IPS-18a (cell line): ENCODE measurements at regions not wholly inside any gene's neighbourhood (a gene's known extent, or its start where the extent isn't known, plus 50 kb on each side); places are given as distances from the start of the nearest gene placed in this dataset.

Experiments used
- H3K27ac ChIP-seq: one replicate; pipeline ENCODE4 v1.5.1; 2013; ENCODE audit warnings: low read length
- H3K27me3 ChIP-seq: one replicate; pipeline ENCODE4 v1.6.1; 2013; ENCODE audit warnings: mild to moderate bottlenecking, low read length; ENCODE audit not compliant: control insufficient read depth, insufficient read depth
- H3K36me3 ChIP-seq: one replicate; pipeline ENCODE4 v1.6.1; 2013; ENCODE audit warnings: low read depth, low read length; ENCODE audit not compliant: control insufficient read depth
- H3K4me1 ChIP-seq: one replicate; pipeline ENCODE4 v1.6.1; 2013; ENCODE audit warnings: low read depth, low read length; ENCODE audit not compliant: control insufficient read depth
- H3K4me3 ChIP-seq: one replicate; pipeline ENCODE4 v1.5.1; 2013; ENCODE audit warnings: low read length
- H3K9ac ChIP-seq: one replicate; pipeline ENCODE4 v1.6.1; 2013; ENCODE audit warnings: mild to moderate bottlenecking, low read length, moderate library complexity
- H3K9me3 ChIP-seq: one replicate; pipeline ENCODE4 v1.6.1; 2013; ENCODE audit warnings: low read depth, low read length; ENCODE audit not compliant: control insufficient read depth

- H3K4me3 ChIP-seq: no peak overlapping the region
- H3K27me3 ChIP-seq: no peaks in the 10 kb centered on the region
- no peak overlapping the region for H3K9ac ChIP-seq
- H3K9me3 ChIP-seq: no peaks in the 10 kb centered on the region
- no peak overlapping the region for H3K27ac ChIP-seq
- H3K36me3 ChIP-seq: no peaks in the 10 kb centered on the region
- H3K4me1 ChIP-seq: no peaks in the 10 kb centered on the region
Measured at GRCh38 chr2:21944536-21944935, 820.8 kb downstream of the TDRD15 start.

- no peak overlapping the region for H3K4me3 ChIP-seq
- H3K27ac ChIP-seq: no peak overlapping the region
- H3K4me1 ChIP-seq: no peaks in the 10 kb centered on the region
- no peaks in the 10 kb centered on the region for H3K9me3 ChIP-seq
- no peaks in the 10 kb centered on the region for H3K27me3 ChIP-seq
- H3K9ac ChIP-seq: no peak overlapping the region
- no peaks in the 10 kb centered on the region for H3K36me3 ChIP-seq
Measured at GRCh38 chr2:21945658-21946057, 821.9 kb downstream of the TDRD15 start.

GRCh38 chr2:21947046-21947445 lies 823.3 kb downstream of the TDRD15 start:
- Histone ChIP-seq H3K27ac (no peak overlapping the region), H3K27me3 (no peaks in the 10 kb centered on the region), H3K4me1 (no peaks in the 10 kb centered on the region), H3K9me3 (no peaks in the 10 kb centered on the region), H3K4me3 (no peak overlapping the region), H3K9ac (no peak overlapping the region), H3K36me3 (no peaks in the 10 kb centered on the region)

DNA sequence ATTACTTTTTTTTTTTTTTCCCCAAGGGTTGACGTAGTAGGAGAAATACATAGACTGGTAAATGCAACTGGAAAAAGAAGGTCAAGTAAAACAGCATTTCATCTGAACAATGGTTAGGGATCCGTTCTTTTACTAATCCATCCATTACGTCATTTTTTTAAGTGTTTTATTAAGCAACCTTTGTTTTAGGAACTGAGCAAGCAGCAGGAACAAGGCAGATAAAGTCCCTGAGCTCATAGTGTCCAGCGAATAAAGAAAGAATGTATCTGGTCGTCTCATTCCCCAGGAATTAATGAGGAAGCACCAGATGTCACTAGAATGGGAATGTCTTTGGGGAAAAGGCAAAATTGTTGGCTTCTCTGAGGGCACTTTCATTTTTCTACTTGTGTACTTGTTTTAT lies 842.4 kb downstream of the TDRD15 start:
- no peaks in the 10 kb centered on the region for H3K4me1 ChIP-seq
- no peaks in the 10 kb centered on the region for H3K36me3 ChIP-seq
- H3K27me3 ChIP-seq: no peaks in the 10 kb centered on the region
- no peaks in the 10 kb centered on the region for H3K9me3 ChIP-seq
- no peak overlapping the region for H3K9ac ChIP-seq
- no peak overlapping the region for H3K27ac ChIP-seq
- no peak overlapping the region for H3K4me3 ChIP-seq

GRCh38 chr2:21970971-21971370 lies 847.2 kb downstream of the TDRD15 start:
- Histone ChIP-seq H3K4me1 (no peaks in the 10 kb centered on the region), H3K36me3 (no peaks in the 10 kb centered on the region), H3K9ac (no peak overlapping the region), H3K9me3 (no peaks in the 10 kb centered on the region), H3K27me3 (no peaks in the 10 kb centered on the region), H3K4me3 (no peak overlapping the region), H3K27ac (no peak overlapping the region)

DNA sequence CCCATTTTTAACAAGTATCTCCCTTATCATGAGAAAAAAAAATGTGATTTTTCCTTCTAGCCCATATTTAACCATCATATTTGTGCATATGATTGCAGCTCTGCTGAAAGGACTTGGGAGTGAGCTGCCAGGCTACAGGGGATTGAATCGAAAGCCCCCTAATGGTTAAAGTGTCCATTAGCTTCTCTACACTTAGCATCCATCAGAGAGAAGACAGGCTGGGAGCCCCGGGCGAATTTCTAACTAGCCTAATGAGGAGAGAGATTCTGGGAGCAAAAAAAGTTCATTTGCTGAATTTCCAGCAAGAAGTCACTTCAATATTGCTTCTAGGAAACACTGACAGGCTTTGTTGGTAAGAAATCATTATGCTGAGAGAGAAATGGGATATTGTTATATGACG lies 848.8 kb downstream of the TDRD15 start:
- no peak overlapping the region for H3K27ac ChIP-seq
- H3K27me3 ChIP-seq: no peaks in the 10 kb centered on the region
- H3K4me1 ChIP-seq: no peaks in the 10 kb centered on the region
- no peak overlapping the region for H3K9ac ChIP-seq
- H3K9me3 ChIP-seq: no peaks in the 10 kb centered on the region
- H3K4me3 ChIP-seq: no peak overlapping the region
- no peaks in the 10 kb centered on the region for H3K36me3 ChIP-seq

- Histone ChIP-seq H3K27ac (no peak overlapping the region), H3K4me3 (no peak overlapping the region), H3K36me3 (no peaks in the 10 kb centered on the region), H3K27me3 (no peaks in the 10 kb centered on the region), H3K4me1 (no peaks in the 10 kb centered on the region), H3K9me3 (peaks cover 23% of the 10 kb centered on the region), H3K9ac (no peak overlapping the region)
Measured at GRCh38 chr2:21981127-21981526, 857.4 kb downstream of the TDRD15 start.

- no peaks in the 10 kb centered on the region for H3K27me3 ChIP-seq
- H3K9ac ChIP-seq: no peak overlapping the region
- peaks cover 23% of the 10 kb centered on the region for H3K9me3 ChIP-seq
- no peak overlapping the region for H3K4me3 ChIP-seq
- H3K27ac ChIP-seq: no peak overlapping the region
- no peaks in the 10 kb centered on the region for H3K4me1 ChIP-seq
- H3K36me3 ChIP-seq: no peaks in the 10 kb centered on the region
Measured at GRCh38 chr2:21993002-21993401, 869.2 kb downstream of the TDRD15 start.

GRCh38 chr2:21996339-21996738 lies 872.6 kb downstream of the TDRD15 start:
- Histone ChIP-seq H3K27ac (no peak overlapping the region), H3K4me3 (no peak overlapping the region), H3K36me3 (no peaks in the 10 kb centered on the region), H3K9me3 (peaks cover 19% of the 10 kb centered on the region), H3K27me3 (no peaks in the 10 kb centered on the region), H3K4me1 (no peaks in the 10 kb centered on the region), H3K9ac (no peak overlapping the region)

GRCh38 chr2:21999522-21999921 lies 875.8 kb downstream of the TDRD15 start:
- H3K4me3 ChIP-seq: no peak overlapping the region
- no peaks in the 10 kb centered on the region for H3K27me3 ChIP-seq
- H3K27ac ChIP-seq: no peak overlapping the region
- H3K9ac ChIP-seq: no peak overlapping the region
- no peaks in the 10 kb centered on the region for H3K36me3 ChIP-seq
- H3K9me3 ChIP-seq: no peaks in the 10 kb centered on the region
- H3K4me1 ChIP-seq: no peaks in the 10 kb centered on the region

- H3K36me3 ChIP-seq: no peaks in the 10 kb centered on the region
- H3K27me3 ChIP-seq: no peaks in the 10 kb centered on the region
- no peaks in the 10 kb centered on the region for H3K9me3 ChIP-seq
- H3K9ac ChIP-seq: no peak overlapping the region
- H3K27ac ChIP-seq: no peak overlapping the region
- H3K4me3 ChIP-seq: no peak overlapping the region
- no peaks in the 10 kb centered on the region for H3K4me1 ChIP-seq
Measured at GRCh38 chr2:22002066-22002465, 878.3 kb downstream of the TDRD15 start.

GRCh38 chr2:22003270-22003669 lies 879.5 kb downstream of the TDRD15 start:
- H3K27me3 ChIP-seq: no peaks in the 10 kb centered on the region
- no peak overlapping the region for H3K4me3 ChIP-seq
- no peak overlapping the region for H3K9ac ChIP-seq
- H3K27ac ChIP-seq: no peak overlapping the region
- no peaks in the 10 kb centered on the region for H3K9me3 ChIP-seq
- no peaks in the 10 kb centered on the region for H3K4me1 ChIP-seq
- H3K36me3 ChIP-seq: no peaks in the 10 kb centered on the region
